ENCODE measurements at regions not wholly inside any gene's neighbourhood (a gene's known extent, or its start where the extent isn't known, plus 50 kb on each side); places are given as distances from the start of the nearest gene placed in this dataset.

DNA sequence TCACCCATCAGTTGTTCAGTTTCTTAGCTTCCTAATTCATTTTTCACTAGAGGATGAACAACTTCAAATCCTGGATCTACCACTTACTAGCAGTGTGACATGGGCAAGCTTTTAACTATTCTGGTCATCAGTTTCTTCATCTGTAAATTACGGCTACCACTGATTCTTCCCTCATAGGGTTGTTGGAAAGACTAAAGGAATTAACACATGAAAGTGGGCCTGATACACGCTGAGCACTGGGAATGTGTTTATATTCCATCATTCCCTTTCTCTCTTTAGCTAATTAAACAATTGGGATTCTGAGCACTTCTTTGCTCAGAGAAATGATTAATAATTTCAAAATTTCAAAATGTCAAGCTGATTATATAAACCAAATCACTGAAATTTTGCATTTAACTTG, 862.3 kb upstream of the GCFC2 start:
- DNase-seq: no peak

GRCh38 chr2:76569819-76570218, 859.1 kb upstream of the GCFC2 start:
- no peak for DNase-seq

DNA sequence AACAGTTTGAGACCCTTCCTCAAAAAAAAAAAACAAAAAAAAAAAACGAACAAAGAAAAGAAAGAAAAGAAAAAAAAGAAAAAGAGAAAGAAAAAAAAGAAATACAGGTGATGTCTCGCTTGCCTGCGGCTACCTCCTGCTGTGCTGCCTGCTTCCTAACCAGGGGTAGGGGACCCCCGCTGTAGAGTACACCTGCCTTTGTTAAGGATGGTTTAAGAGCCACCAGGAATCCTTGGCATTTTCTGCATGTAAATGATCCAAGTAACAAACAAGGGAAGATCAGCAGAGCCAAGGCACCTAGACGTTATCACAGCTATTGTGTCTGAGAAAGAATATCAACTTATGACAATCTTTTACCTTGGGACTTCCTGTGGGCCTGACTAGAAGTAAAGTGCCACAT, 856.8 kb upstream of the GCFC2 start:
- no peak for DNase-seq

DNA sequence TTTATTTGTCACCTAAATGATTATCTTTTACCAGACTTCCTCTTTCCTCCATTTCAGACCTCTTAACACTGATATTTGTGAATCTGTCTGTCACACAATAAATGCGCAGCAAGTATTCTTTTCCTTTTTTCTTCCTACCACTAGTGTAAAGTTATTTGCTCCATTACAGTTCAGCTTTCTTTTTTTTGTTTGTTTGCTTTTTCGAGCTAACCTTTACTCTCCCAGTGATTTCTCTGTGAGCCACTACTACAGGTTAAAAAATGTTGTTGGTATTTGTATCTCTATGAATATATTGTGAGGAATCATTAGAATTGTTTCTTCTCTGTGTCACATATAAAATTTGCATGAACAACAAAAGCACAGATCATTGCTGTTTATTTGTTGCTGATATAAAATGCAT, 854.0 kb upstream of the GCFC2 start:
- no peak for DNase-seq

- DNase-seq: no peak
Observed at GRCh38 chr2:76563730-76564129, 853.0 kb upstream of the GCFC2 start.

- no peak for DNase-seq
Observed at GRCh38 chr2:76558157-76558556, 847.4 kb upstream of the GCFC2 start.

GRCh38 chr2:76556018-76556417, 845.3 kb upstream of the GCFC2 start:
- DNase-seq: no peak

DNA sequence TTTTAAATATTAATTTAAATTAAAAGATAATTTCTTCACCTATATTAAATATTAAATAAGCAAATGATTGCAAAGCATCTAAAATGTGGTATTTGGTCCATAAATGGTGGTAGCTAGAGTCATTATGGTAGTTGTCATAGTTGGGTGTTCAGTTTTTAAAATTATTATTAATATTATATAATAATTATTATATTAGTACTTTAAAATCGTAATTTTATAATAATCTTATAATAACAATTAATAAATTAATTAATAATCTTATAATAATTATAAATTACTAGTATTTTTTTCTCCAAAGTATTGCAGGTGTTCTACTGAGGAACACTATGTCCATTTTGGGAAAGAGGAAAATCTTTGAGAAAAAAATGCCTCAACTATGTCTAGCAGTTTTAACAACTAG, 835.5 kb upstream of the GCFC2 start:
- DNase-seq: no peak

DNA sequence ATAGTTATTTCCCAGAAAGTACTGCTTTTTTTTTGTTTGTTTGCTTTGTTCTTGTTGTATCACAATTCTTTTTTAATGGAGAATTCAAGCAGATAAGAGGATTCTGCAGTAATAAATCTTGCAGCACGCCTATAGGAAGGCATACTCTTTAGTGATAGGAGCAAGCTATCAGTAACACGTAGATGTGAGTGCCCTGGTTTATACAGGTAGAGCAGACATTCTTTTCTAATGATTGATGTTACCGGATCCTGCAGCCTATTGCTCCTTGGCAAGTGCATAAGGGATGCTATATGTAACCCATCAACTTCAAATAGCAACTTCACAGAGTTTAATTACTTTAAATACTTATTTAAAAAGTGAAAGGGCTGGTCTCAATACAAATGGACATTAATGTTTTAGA, 834.2 kb upstream of the GCFC2 start:
- no peak for DNase-seq

DNA sequence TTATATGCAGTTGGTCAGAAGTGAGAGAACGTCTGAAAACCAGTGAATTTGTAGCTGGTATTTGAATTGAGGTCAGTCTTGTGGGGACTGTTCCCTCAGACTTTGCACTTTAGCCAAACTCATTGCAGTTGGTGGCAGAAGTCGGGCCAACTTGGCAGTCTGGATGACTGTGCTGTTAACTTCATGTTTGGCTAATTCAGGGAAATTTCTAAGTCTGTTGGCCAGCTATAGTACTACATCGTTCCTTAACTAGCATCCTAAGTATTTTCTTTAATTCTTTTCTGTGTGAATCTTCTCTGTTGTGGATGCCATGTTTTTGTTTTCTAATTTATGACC, 806.8 kb upstream of the GCFC2 start:
- no peak for DNase-seq

- DNase-seq: no peak
Observed at GRCh38 chr2:76516861-76517573, 806.3 kb upstream of the GCFC2 start.

DNA sequence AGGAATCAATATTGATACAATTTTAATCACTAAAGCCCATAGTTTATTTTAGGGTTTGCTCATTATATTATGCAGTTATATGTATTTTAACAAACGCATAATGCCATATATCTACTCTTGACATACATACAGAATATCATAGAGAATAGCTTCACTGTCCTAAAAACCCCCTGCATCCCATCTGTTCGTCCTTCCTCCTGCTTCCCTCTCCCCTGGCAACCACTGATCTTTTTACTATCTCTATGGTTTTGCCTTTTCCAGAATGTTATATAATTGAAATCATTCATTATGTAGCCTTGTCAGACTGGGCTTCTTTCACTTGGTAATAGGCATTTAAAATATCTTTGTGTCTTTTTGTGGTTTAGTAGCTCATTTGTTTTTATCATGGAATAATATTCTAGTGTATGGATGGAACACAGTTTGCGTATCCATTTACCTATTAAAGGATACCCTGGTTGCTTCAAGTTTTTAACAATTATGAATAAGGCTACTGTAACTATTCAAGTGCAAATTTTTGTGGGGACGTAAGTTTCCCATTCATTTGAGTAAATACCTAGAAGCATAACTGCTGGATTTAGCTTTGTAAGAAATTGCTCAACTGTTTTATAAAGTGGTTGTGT, 801.6 kb upstream of the GCFC2 start:
- DNase-seq: no peak

GRCh38 chr2:76506538-76506937, 795.8 kb upstream of the GCFC2 start:
- DNase-seq: no peak

- no peak for DNase-seq
Observed at GRCh38 chr2:76501641-76502040, 790.9 kb upstream of the GCFC2 start.

GRCh38 chr2:76498360-76498759, 787.6 kb upstream of the GCFC2 start:
- no peak for DNase-seq

- no peak for DNase-seq
Observed at GRCh38 chr2:76491503-76491902, 780.8 kb upstream of the GCFC2 start.

GRCh38 chr2:76478266-76479035, 767.7 kb upstream of the GCFC2 start:
- DNase-seq: peak; percentile 24

GRCh38 chr2:76472946-76473345, 762.2 kb upstream of the GCFC2 start:
- DNase-seq: no peak

DNA sequence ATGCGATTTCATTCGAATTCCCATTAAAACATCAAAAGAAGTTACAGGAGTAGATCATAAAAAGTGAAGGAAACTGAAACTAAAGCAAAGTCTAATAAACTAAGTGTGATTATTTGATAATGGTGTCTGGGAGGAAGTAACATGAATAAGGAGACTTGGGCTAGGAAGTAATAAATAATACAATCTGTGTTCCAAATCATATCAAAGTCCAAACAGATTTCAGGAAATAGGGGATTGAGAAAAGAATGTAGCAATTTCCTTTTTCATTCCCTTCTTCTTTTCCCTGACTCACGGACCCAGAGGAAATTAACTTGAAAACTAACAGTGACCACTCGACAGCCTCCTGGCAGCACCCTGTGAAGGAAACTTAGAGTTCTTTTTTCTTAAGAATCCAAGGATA, 758.4 kb upstream of the GCFC2 start:
- no peak for DNase-seq

DNA sequence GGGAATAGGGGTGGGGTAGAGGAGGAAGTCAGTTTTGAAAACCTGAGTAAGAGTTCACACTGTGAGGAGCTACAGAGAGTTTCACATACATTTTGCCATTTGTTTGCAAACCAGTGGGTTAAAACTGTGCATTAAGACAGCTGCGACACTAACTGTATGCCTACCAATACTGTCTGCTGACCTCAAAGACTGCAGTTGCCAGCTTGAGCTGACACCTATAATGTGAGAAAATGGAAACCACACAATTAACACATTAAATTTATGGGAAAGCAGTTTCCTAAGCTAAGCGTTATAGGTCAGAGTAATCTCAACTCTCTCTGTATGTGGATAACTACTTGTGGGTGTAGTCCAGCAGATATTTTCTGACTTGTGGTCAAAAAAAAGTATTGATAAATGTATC, 756.6 kb upstream of the GCFC2 start:
- no peak for DNase-seq

- no peak for DNase-seq
Observed at GRCh38 chr2:76464310-76464709, 753.6 kb upstream of the GCFC2 start.

DNA sequence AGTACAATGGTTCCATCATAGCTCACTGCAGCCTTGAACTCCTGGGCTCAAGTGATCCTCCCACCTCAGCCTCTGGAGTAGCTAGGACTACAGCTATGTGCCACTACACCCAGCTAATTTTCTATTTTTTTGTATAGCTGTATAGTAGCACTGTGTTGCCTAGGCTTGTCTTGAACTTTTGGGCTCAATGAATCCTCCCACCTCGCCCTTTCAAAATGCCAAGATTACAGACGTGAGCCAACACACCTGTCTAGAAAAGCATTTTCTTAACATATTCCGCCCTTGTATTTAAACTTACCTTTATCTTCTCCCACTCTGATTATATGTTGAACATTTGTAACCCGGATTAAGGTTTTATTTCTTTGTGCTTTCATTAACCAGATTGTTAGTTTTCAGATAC, 750.7 kb upstream of the GCFC2 start:
- DNase-seq: no peak

DNA sequence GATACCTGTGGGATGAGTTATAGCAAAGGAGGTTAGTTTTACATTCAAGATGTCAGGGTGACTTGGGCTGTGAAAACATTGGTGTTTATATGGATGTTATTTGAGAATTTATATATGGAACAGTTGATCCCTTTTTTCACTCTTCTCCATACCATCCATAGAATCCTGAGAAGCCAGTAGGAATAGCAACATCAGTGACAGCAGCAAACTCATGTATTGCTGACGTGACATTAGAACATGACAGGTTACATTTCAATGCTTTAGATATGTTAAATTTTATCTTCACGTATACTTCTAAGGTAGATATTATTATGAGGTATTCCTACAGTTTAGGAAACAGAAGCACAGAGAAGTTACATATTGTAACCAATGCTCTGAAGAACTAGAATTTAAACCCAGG, 745.2 kb upstream of the GCFC2 start:
- DNase-seq: no peak

- DNase-seq: no peak
Observed at GRCh38 chr2:76450024-76450475, 739.3 kb upstream of the GCFC2 start.

Data from NCI-H2081 treated with DMSO at 0.1 percent for 48 hours (cell line).